PFSK-1 (cell line): ENCODE measurements at regions not wholly inside any gene's neighbourhood (a gene's known extent, or its start where the extent isn't known, plus 50 kb on each side); places are given as distances from the start of the nearest gene placed in this dataset.

Experiments used
- FOXP2 ChIP-seq: optimal IDR thresholded peaks from 2 replicates; pipeline ENCODE3; 2011; ENCODE audit warnings: borderline replicate concordance, control low read depth, inconsistent platforms; ENCODE audit not compliant: insufficient read depth; ENCODE audit errors: extremely low read length, extremely low read depth
- POLR2AphosphoS5 ChIP-seq: IDR thresholded peaks from 2 replicates; pipeline ENCODE4 v1.6.1; 2012; ENCODE audit warnings: low read depth, mild to moderate bottlenecking, control low read depth, low read length, moderate library complexity
- SIN3A ChIP-seq: IDR thresholded peaks from 2 replicates; pipeline ENCODE4 v1.6.1; 2012; ENCODE audit warnings: mild to moderate bottlenecking, low read length, moderate library complexity, borderline replicate concordance; ENCODE audit not compliant: insufficient read depth
- TAF1 ChIP-seq: IDR thresholded peaks from 2 replicates; pipeline ENCODE4 v1.6.1; 2012; ENCODE audit warnings: low read length, control low read depth, borderline replicate concordance; ENCODE audit not compliant: insufficient read depth
- TF ChIP-seq, protein P1 (sequence below), 2 experiments: IDR thresholded peaks; 2 replicates each; pipeline versions ENCODE4 v1.6.1 to v1.8.0; 2011 to 2012; ENCODE audit warnings: low read depth in 2 of 2, low read length in 2 of 2, control low read depth in 1 of 2, inconsistent platforms in 1 of 2, mild to moderate bottlenecking in 1 of 2, moderate library complexity in 1 of 2; ENCODE audit not compliant: insufficient read depth in 1 of 2

DNA sequence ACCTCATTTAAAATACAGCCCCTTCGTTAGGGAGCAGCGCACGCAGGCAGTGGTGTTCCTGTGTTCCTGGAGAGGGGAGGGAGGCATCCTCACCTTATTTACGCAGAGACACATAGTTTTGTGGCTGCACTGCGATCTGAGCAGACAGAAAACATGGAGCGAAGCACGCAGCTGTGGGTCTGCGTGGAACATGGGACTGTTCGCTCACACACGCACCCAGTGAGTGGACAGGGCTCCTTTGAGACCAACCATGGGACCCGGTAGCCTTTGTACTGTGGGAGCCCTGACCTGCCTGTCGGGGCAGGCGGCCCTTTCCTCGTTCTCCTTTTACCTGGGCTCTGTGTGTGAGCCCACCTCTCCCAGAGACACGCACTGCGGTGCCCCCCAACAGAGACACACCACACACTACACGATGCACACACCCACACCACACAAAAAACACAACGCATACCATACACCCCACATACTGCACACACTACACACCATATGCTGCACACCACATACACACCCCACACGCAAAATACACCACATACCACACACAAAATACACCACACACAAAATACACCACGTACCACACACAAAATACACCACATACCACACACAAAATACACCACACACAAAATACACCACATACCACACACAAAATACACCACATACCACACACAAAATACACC is 1245.7 kb downstream of the BRD1 start:
- TF ChIP-seq FOXP2 (no peak), POLR2AphosphoS5 (no peak), SIN3A (no peak), TAF1 (no peak)
- TF ChIP-seq, protein P1, sequence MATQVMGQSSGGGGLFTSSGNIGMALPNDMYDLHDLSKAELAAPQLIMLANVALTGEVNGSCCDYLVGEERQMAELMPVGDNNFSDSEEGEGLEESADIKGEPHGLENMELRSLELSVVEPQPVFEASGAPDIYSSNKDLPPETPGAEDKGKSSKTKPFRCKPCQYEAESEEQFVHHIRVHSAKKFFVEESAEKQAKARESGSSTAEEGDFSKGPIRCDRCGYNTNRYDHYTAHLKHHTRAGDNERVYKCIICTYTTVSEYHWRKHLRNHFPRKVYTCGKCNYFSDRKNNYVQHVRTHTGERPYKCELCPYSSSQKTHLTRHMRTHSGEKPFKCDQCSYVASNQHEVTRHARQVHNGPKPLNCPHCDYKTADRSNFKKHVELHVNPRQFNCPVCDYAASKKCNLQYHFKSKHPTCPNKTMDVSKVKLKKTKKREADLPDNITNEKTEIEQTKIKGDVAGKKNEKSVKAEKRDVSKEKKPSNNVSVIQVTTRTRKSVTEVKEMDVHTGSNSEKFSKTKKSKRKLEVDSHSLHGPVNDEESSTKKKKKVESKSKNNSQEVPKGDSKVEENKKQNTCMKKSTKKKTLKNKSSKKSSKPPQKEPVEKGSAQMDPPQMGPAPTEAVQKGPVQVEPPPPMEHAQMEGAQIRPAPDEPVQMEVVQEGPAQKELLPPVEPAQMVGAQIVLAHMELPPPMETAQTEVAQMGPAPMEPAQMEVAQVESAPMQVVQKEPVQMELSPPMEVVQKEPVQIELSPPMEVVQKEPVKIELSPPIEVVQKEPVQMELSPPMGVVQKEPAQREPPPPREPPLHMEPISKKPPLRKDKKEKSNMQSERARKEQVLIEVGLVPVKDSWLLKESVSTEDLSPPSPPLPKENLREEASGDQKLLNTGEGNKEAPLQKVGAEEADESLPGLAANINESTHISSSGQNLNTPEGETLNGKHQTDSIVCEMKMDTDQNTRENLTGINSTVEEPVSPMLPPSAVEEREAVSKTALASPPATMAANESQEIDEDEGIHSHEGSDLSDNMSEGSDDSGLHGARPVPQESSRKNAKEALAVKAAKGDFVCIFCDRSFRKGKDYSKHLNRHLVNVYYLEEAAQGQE (IDR thresholded peaks at IDR 0.05; ENCODE audit: insufficient read depth in 1 of 2, low read depth in 2 of 2, low read length in 2 of 2), result no peak

DNA sequence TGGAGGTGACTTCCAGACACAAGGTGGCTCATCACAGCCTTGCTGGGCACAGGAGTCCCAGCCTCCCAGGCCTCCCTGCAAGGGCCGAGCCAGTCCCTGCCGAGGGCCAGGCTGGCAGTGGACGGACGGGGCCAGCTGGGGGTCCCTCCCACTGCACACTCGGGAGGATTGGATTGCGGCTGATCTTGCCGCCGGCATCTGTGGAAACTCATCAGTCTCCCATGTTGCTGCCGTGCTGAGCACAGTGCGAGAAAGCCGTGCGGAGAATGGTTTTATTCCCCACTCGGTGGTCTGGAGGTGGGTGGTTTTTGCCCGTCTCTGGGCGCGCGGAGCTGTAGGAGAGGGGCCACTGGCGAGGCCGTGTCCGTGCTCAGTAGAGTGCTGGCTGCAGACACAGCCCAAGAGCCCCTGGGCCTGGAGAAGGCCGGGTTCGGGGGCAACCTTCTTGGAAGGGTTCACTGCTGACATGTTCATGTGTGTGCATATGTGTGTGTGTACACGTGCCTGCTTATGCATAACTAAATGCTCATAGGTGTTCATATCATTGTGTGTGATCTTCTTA is 1246.4 kb downstream of the BRD1 start:
- TF ChIP-seq FOXP2, result no peak
- TF ChIP-seq, protein P1 (IDR thresholded peaks at IDR 0.05; ENCODE audit: insufficient read depth in 1 of 2, low read depth in 2 of 2, low read length in 2 of 2), result no peak
- TF ChIP-seq SIN3A, result no peak
- TF ChIP-seq TAF1, result no peak

GRCh38 chr22:48580481-48580970 is 1247.1 kb downstream of the BRD1 start:
- TF ChIP-seq, protein P1 (IDR thresholded peaks at IDR 0.05; ENCODE audit: insufficient read depth in 1 of 2, low read depth in 2 of 2, low read length in 2 of 2), result no peak
- no peak for TF ChIP-seq SIN3A
- TF ChIP-seq POLR2AphosphoS5, result no peak

DNA sequence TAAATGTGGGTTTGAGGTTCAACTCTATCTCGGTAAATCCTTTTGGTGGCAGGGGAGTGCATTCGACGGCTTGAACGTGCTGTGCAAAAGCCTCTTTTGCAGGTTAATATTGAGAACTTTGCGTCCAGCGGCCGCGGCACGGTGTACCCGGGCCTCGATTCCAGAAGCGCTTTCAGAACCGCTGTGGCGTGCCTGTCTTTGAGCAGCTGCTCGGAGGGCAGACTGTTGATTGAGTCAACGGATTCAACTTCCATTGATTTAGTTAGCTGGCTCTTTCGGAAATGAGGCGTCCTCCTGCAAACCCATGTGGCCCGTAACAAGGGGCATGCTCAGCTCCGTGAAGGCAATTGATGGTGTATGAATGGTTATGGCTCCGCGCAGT is 1247.8 kb downstream of the BRD1 start:
- TF ChIP-seq TAF1, result no peak
- TF ChIP-seq POLR2AphosphoS5, result no peak
- no peak for TF ChIP-seq FOXP2
- TF ChIP-seq, protein P1 (IDR thresholded peaks at IDR 0.05; ENCODE audit: insufficient read depth in 1 of 2, low read depth in 2 of 2, low read length in 2 of 2), result no peak
- no peak for TF ChIP-seq SIN3A
